OCI-LY7 (cell line): ENCODE measurements at regions not wholly inside any gene's neighbourhood (a gene's known extent, or its start where the extent isn't known, plus 50 kb on each side); places are given as distances from the start of the nearest gene placed in this dataset.

Experiments
- BruUV-seq: library from RNA; stranded (reverse); fragments of 400-500 nt; replicated peaks from 2 replicates; lab custom pipeline; 2021; lab: Mats Ljungman, UMichigan
- CTCF ChIA-PET: fragments of 300-600 bp; sonication (Branson Sonifier 250); formaldehyde crosslinking; loops from one replicate; lab custom pipeline; 2022; ENCODE audit warnings: antibody characterized with exemption; ENCODE audit not compliant: unreplicated experiment; lab: Charles Lee
- POLR2A ChIA-PET: fragments of 300-600 bp; sonication (Branson Sonifier 250); formaldehyde crosslinking; loops from one replicate; lab custom pipeline; 2022; ENCODE audit warnings: antibody characterized with exemption; lab: Charles Lee
- DNase-seq: peaks from one replicate; pipeline ENCODE4 v3.0.0-alpha.2; 2015; ENCODE audit warnings: low spot score
- H2AFZ ChIP-seq: fragments of 200-600 bp; sonication (generic), shearing (Covaris generic); 2 replicates; pipeline ENCODE4 v1.6.1; 2014; ENCODE audit warnings: mild to moderate bottlenecking, antibody characterized with exemption, low read length, moderate library complexity
- H3K27ac ChIP-seq: fragments of 200-600 bp; sonication (generic); 2 replicates; pipeline ENCODE4 v1.5.1; 2014; ENCODE audit warnings: mixed run types, low read depth, mild to moderate bottlenecking, moderate library complexity, low read length, inconsistent platforms; ENCODE audit not compliant: poor library complexity, severe bottlenecking
- H3K36me3 ChIP-seq: fragments of 200-600 bp; sonication (generic); 2 replicates; pipeline ENCODE4 v1.6.1; 2014; ENCODE audit warnings: mild to moderate bottlenecking, antibody characterized with exemption, low read length, moderate library complexity, mixed read lengths; ENCODE audit not compliant: insufficient read depth
- H3K4me1 ChIP-seq: fragments of 200-600 bp; sonication (generic); 2 replicates; pipeline ENCODE4 v1.5.1; 2014; ENCODE audit warnings: mild to moderate bottlenecking, low read length; ENCODE audit not compliant: insufficient read depth, poor library complexity, severe bottlenecking
- H3K4me2 ChIP-seq: fragments of 200-600 bp; sonication (generic); 2 replicates; pipeline ENCODE4 v1.6.1; 2014; ENCODE audit warnings: mild to moderate bottlenecking, low read length
- H3K4me3 ChIP-seq: fragments of 200-600 bp; sonication (generic); 2 replicates; pipeline ENCODE4 v1.5.1; 2014; ENCODE audit warnings: mild to moderate bottlenecking, low read depth, low read length; ENCODE audit not compliant: poor library complexity, severe bottlenecking
- H3K79me2 ChIP-seq: fragments of 200-600 bp; sonication (generic); 2 replicates; pipeline ENCODE4 v1.6.1; 2016; ENCODE audit warnings: low read depth, mild to moderate bottlenecking, low read length, moderate library complexity, mixed read lengths; ENCODE audit not compliant: insufficient read depth
- H3K9me2 ChIP-seq: fragments of 200-600 bp; sonication (generic); 2 replicates; pipeline ENCODE4 v1.6.1; 2016; ENCODE audit warnings: mild to moderate bottlenecking, low read length, mixed read lengths; ENCODE audit not compliant: insufficient read depth
- H3K9me3 ChIP-seq: fragments of 200-600 bp; sonication (generic); 2 replicates; pipeline ENCODE4 v1.6.1; 2014; ENCODE audit warnings: mild to moderate bottlenecking, mixed run types, low read length, mixed read lengths
- H4K20me1 ChIP-seq: fragments of 200-600 bp; sonication (generic); 2 replicates; pipeline ENCODE4 v1.6.1; 2014; ENCODE audit warnings: mild to moderate bottlenecking, antibody characterized with exemption, low read length, moderate library complexity, mixed read lengths; ENCODE audit not compliant: insufficient read depth
- EZH2phosphoT487 ChIP-seq: fragments of 200-600 bp; sonication (generic); IDR thresholded peaks from 2 replicates; pipeline ENCODE4 v1.6.1; 2018; ENCODE audit warnings: low read depth, borderline replicate concordance, mild to moderate bottlenecking, mixed run types, antibody characterized with exemption, low read length, moderate library complexity, mixed read lengths
- intact Hi-C: fragments of 100-400 bp; cut with micrococcal nuclease; formaldehyde crosslinking; loops from one replicate; pipeline ENCODE4 v1.10.0; 2022; ENCODE audit not compliant: unreplicated experiment
- TF ChIP-seq, protein P1 (sequence below): fragments of 200-600 bp; sonication (generic); conservative IDR thresholded peaks from 2 replicates; pipeline ENCODE4 v1.5.1; 2014; ENCODE audit warnings: mild to moderate bottlenecking, antibody characterized with exemption, low read length, moderate library complexity, mixed read lengths

DNA sequence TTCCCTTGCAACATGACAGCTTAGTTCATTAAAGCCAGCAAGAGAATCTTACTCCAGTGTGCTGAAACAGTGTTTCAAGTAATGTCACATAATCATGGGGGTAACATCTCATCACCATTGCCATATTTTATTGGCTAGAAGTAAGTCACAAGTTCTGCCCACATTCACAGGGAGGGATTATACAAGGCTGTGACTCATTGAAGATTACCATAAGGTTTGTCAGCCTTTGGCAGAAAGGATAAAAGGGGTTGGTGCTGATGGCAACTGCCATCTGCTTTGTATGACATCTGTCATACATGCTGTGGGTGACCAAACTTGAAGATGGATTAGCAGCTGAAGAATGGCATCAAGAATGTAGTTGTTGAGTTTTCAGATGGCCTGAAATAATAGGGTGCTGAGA, 61.2 kb downstream of the KCNE4 start:
- no peaks in the 10 kb centered on the region for H3K9me3 ChIP-seq
- POLR2A ChIA-PET: no interaction called here
- CTCF ChIA-PET: no interaction called here
- TF ChIP-seq EZH2phosphoT487: no peak
- TF ChIP-seq, protein P1, sequence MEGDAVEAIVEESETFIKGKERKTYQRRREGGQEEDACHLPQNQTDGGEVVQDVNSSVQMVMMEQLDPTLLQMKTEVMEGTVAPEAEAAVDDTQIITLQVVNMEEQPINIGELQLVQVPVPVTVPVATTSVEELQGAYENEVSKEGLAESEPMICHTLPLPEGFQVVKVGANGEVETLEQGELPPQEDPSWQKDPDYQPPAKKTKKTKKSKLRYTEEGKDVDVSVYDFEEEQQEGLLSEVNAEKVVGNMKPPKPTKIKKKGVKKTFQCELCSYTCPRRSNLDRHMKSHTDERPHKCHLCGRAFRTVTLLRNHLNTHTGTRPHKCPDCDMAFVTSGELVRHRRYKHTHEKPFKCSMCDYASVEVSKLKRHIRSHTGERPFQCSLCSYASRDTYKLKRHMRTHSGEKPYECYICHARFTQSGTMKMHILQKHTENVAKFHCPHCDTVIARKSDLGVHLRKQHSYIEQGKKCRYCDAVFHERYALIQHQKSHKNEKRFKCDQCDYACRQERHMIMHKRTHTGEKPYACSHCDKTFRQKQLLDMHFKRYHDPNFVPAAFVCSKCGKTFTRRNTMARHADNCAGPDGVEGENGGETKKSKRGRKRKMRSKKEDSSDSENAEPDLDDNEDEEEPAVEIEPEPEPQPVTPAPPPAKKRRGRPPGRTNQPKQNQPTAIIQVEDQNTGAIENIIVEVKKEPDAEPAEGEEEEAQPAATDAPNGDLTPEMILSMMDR: no peak
- no TSS peak for BruUV-seq
- intact Hi-C loops: no loop called here
- H3K9me2 ChIP-seq: no peaks in the 10 kb centered on the region
- no peaks in the 10 kb centered on the region for H3K4me1 ChIP-seq
- no peaks in the 10 kb centered on the region for H3K79me2 ChIP-seq
- H3K4me3 ChIP-seq: no peak overlapping the region
- H2AFZ ChIP-seq: no peak overlapping the region
- H3K27ac ChIP-seq: no peak overlapping the region
- H4K20me1 ChIP-seq: no peaks in the 10 kb centered on the region
- no peaks in the 10 kb centered on the region for H3K36me3 ChIP-seq
- DNase-seq: no peak
- no peak overlapping the region for H3K4me2 ChIP-seq

DNA sequence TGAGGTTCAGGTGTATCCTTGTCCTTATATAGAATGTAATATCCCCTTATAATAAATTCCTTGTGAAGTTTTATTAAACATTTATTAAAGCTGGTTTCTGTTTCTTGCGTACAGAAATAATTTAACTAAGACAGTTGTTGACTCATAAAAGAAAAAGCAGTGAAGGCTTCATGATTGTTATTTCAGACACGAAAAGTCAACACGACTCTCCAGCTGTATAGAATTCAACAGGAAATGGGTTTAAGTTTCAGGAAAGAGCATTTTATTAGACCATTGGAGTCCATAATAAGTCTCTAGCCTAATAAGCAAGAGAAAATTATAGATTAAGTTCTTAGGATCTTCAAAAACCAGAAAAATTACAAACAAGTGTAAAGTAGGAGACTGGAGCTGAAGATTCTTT, 62.2 kb downstream of the KCNE4 start:
- no peaks in the 10 kb centered on the region for H3K79me2 ChIP-seq
- CTCF ChIA-PET: no interaction called here

DNA sequence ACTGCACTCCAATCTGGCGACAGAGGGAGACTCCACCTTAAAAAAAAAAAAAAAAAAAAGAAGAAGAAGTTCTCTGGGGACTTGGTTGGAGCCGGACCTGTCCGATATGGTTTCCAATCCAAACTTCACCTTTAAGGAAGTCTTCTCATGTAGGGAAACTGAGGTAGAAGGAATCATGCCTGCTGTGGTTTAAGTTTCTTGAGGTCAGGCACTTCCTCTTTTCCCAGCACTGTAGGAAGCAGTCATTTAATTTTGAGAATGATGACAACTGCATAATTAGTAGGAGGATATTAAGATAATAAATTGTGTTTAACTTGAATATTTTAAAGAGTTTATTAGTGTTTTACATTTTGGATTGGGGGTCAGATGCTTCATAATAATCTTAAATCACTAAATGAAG, 62.9 kb downstream of the KCNE4 start:
- no peak overlapping the region for H3K4me3 ChIP-seq
- no peak overlapping the region for H3K4me2 ChIP-seq
- POLR2A ChIA-PET: interaction anchor here (0.7 kb wide), 1 partner anchor 422 kb away, joined by 3 read pairs; no protein-coding TSS in a partner anchor
- no peak overlapping the region for H3K27ac ChIP-seq
- no peaks in the 10 kb centered on the region for H3K36me3 ChIP-seq
- no peaks in the 10 kb centered on the region for H4K20me1 ChIP-seq
- intact Hi-C loops: no loop called here
- CTCF ChIA-PET: no interaction called here
- TF ChIP-seq, protein P1: no peak
- no peak for TF ChIP-seq EZH2phosphoT487
- no peaks in the 10 kb centered on the region for H3K79me2 ChIP-seq
- DNase-seq: no peak
- no TSS peak for BruUV-seq
- H3K4me1 ChIP-seq: no peaks in the 10 kb centered on the region
- no peaks in the 10 kb centered on the region for H3K9me3 ChIP-seq
- H2AFZ ChIP-seq: no peak overlapping the region
- H3K9me2 ChIP-seq: no peaks in the 10 kb centered on the region

More for the DNA sequence above, 62.2 kb downstream of the KCNE4 start:
- H3K36me3 ChIP-seq: no peaks in the 10 kb centered on the region
- no peaks in the 10 kb centered on the region for H3K9me2 ChIP-seq
- no peak overlapping the region for H3K4me2 ChIP-seq
- no peak for DNase-seq
- no TSS peak for BruUV-seq
- H4K20me1 ChIP-seq: no peaks in the 10 kb centered on the region
- intact Hi-C loops: no loop called here
- H3K27ac ChIP-seq: no peak overlapping the region
- H2AFZ ChIP-seq: no peak overlapping the region
- H3K4me1 ChIP-seq: no peaks in the 10 kb centered on the region
- no peak overlapping the region for H3K4me3 ChIP-seq
- POLR2A ChIA-PET: no interaction called here
- no peaks in the 10 kb centered on the region for H3K9me3 ChIP-seq
- no peak for TF ChIP-seq EZH2phosphoT487
- TF ChIP-seq, protein P1: no peak
